ENCODE measurements at regions not wholly inside any gene's neighbourhood (a gene's known extent, or its start where the extent isn't known, plus 50 kb on each side); places are given as distances from the start of the nearest gene placed in this dataset.

- TF ChIP-seq ZBTB4 (CRISPR knock-in tag; IDR thresholded peaks at IDR 0.05) (no peak), POU2F2 (IDR thresholded peaks at IDR 0.05; ENCODE audit: borderline replicate concordance, low read depth, low read length) (no peak), ZNF622 (IDR thresholded peaks at IDR 0.05) (no peak), CUX1 (IDR thresholded peaks at IDR 0.05; ENCODE audit: insufficient replicate concordance, low read depth, low read length) (no peak), ZNF384 (IDR thresholded peaks at IDR 0.05; ENCODE audit: borderline replicate concordance, low read depth, low read length) (no peak)
Observed at GRCh38 chr2:134193006-134193405, 60.9 kb upstream of the MGAT5 start (continued).

All from GM12878 (cell line).